ENCODE measurements at regions not wholly inside any gene's neighbourhood (a gene's known extent, or its start where the extent isn't known, plus 50 kb on each side); places are given as distances from the start of the nearest gene placed in this dataset.

DNA sequence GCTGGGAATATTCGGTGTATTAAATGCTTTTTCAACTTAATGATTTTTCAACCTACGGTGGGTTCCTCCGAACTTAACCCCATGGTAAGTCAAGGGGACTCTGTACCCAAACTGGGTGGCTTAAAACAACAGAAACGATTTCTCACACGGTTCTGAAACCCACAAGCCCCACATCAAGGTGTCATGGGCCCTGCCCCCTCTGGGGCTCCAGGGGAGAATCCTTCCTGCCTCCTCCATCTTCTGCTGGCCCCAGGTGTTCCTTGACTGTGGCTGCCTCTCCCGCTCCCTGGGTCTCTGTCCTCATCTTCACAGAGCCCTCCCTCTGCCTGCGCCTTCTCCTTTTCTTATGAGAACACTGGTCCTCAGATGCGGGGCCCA is 301.3 kb upstream of the SALL3 start:
- no peak for DNase-seq (ENCODE audit: low spot score)

DNA sequence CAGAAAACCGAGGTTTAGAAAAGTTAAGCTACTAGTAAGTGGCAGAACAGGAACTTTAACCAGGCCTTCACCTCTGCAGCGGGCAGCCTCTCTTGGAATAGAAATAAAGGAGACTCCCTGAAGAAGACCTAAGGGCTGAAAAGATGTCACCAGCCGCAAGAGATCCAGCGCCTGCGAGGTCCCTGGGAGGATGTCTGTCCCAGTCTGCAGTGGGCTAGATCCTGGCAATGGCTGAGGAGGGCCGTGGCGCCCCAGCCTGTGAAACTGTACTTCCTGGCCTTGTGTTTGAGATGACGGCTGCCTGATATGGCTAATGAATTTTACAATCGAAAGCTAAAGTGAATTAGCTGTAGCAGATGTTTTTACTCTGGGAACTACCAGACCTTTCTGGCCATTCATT is 300.6 kb upstream of the SALL3 start:
- no peak for DNase-seq (ENCODE audit: low spot score)

DNA sequence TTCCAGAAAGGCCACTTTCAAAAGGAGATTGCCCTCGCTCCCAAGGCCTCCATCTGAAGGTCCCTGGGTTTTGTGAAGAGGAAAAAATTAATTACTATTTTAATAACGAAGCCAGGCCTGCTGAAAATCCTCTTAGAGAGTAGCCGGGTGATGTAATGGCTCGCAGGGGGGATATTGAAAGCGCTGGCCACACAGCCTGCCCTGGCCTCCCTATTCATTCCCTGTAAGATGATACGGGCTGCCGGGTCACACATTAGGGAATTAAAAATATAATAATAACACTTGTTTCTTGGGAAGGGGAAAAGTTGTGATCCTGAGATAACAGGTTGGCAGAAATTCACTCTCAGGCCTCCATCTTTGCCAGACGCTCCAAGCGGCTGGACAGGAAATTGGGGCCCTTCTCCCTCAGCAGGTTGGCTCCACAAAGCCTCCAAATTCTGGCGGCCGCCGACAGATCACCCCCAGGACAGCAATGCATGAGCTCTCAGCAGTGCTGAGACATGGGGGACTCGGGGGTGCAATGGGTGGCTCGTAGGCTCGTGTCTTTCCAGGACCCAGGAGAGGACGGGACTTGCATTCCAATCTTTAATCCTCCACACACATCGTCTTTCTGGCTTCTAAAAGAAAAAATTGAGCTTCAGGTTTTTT is 299.9 kb upstream of the SALL3 start:
- DNase-seq (ENCODE audit: low spot score): no peak

DNA sequence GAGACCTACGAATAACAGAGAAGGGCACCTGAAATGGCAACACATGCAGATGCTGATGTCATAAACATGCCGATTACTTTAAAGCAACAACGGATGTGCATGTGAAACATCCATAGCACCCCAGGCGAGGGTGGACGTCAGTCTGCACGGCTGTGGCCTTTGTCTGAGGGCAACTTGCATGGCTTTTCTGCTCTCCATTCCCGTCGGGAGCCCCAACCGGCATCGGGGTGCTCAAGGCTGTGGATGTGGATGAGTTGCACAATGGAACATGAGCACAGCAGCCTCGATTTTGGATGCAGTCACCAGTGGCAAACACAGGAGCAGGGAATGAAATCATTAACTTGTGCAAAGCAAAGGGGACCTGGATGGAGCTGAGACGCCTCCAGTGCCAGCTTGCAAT is 298.2 kb upstream of the SALL3 start:
- no peak for DNase-seq (ENCODE audit: low spot score)

DNA sequence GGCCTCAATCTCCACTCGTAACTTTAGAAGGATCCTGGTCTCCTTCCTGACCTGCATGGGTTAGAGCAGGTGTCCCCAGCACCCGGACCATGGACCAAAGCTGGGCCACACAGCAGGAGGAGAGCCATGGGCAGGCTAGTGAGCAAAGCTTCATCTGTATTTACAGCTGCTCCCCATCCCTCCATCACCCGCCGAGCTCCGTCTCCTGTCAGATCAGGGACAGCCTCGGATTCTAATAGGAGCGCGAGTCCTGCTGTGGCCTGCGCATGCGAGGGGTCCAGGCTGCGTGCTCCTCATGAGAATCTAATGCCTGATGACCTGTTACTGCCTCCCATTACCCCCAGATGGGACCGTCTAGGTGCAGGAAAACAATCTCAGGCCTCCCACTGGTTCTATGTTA is 297.7 kb upstream of the SALL3 start:
- DNase-seq (ENCODE audit: low spot score): no peak

DNA sequence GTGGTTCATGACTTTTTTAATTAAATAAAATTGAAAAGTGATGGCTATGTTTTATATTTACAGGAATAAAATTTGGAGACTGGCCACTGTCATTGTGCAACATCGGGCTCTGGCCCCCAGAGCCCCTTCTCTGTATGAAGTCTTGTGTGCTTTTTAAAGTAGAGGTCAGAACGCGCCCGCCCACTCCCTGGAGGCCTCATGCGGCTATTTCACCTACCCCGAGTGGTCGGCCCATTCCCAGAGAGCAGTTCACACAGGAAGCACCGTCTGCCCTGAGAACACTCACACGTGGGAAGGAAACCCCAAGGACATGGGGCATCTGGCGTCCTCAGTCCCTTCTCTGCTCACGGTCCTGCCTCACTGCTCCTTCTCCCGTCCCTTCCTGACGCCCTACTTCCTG is 296.9 kb upstream of the SALL3 start:
- no peak for DNase-seq (ENCODE audit: low spot score)

DNA sequence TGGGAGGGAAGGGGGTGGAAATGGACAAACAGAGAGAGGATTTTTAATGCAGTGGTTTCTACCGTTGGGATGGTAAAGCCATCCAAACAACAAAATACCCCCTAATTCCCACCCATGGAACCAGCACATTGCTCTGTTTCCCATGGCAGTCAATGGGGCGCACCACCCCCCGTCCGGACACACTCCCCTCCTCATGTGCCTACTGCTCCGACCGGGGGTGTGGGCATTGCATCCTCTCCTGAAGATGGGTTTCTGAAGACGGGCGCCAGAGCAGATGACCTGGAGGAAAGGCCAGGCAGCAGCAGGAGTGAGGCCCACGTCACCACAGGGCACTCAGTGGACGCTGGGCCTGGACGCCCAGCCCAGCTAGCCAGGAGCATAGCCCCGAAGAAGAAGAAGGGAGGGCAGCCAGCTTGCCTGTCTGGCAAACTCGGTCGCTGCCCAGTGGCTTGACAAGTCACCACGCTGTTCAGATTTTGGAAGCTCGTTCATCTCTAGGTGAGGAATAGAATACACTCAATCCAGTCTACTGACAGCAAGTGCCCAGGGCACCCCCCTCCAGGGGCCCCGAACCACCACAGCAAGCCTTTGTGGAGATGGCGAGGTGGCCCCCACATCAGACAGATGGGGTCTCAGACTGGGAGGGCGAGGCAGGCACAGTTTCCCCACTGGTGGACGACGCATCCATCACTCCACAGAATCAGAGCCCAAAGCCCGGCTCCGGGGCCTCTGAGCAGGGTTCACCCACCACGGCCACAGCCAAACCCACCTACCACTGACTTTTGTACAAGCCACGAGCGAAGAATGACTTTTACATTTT is 296.2 kb upstream of the SALL3 start:
- no peak for DNase-seq (ENCODE audit: low spot score)

DNA sequence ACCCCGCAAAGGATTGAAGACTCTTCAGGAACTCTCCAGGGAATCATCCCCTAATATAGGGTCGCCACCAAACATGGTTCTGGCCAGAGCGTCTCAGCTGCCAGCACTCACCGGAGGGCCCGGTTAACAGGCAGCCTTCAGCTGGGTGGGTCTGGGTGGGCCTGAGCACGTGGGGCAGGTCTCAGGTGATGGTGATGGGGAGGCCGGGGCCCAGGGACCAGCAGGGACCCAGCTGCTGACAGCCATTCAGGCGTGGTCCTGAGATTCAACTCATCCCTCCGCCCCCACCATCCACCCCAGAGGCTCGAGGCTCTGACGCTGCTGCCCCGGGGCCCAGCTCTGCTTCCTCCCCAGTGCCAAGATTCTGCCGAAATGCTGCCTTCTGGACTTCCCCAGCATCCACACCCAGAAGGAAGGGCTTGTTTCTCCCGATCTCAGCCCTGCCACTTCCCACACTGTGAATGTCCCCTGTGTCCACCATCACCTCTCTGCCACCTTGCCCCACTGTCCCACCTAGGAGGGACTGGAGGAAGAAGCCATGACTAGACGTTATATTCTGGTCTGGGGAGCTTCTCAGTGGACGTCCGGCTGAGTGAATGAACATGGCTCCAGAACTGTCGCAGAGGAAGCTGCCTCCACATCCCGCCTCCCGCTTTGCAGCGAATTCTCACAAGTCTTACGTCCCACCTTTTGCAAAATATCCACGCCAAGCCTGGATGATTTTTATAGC is 294.2 kb upstream of the SALL3 start:
- DNase-seq (ENCODE audit: low spot score): no peak

DNA sequence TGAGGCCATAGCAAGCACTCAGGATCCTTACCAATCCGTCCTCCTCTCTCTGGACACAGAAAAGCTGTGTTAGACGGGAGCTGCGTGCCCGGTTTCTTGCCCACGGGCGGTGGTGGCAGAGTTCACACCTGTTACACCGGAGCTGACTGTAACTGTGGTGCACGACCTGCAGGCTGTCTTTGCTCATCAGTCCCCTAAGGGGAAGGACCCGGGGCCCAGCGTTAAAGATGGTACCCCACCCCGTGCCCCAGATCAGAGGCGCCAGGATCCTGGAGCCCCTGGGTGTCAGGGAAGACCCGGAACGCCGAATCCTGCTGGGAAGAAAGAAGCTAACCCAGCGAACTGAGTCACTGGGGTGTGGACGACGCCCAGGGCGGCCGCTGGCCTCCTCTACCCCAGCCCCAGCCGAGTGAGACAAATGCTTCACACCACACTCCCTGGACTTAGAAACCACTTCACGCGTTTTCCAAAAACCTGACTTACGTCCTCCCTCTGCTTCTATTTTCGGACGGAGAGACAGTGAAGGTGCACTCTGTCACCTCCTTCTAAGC is 293.6 kb upstream of the SALL3 start:
- DNase-seq (ENCODE audit: low spot score): no peak

DNA sequence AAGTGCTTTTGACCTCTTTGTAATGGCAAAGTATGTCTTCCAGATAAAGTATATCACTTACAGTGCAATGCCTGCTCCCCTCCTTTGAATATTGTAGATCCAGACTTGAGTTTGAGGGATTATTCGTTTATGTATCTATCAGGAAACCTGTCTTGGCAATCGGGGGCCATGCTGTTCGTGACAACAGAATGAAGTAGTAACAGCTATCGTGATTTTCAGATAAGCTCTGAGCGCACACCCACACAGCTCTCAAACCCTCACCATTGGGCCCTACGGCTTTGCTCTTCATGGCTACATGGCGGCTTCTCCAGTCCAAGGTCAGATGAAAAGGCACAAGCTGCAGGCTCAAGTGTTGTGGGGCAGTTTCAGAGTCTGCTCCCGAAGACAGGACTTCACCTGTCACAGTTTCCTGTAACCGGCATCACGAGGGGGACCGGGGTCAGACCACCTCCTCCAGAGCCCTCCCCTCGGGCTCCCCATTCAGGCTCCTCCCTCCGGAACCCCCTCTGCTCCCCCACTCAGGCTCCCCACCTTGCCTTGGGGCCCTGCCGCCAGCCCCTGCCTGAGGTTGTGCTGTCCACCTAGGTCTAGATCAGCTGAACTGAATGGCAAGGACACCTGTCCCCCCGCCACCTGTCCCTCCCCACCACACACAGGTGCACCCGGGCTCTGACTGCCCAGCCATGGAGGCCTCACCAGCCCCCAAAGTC is 292.5 kb upstream of the SALL3 start:
- no peak for DNase-seq (ENCODE audit: low spot score)

DNA sequence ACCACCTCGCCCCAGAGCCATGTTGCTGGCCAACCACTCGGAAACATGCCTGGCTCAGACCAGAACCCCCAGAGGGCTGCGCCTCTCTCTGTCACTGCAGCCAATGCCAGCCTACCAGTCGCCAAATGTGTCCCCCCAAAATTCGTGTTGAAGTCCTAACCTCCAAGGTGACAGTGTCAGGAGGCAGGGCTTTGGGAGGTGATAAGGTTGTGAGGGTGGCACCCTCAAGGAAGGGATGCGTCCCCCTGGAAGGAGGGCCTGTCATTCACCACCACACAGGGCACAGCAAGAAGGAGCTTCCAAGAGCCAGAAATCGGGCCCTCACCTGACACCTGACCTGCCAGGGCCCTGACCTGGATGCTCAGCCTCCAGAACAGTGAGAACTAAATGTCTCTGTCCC is 291.9 kb upstream of the SALL3 start:
- no peak for DNase-seq (ENCODE audit: low spot score)

DNA sequence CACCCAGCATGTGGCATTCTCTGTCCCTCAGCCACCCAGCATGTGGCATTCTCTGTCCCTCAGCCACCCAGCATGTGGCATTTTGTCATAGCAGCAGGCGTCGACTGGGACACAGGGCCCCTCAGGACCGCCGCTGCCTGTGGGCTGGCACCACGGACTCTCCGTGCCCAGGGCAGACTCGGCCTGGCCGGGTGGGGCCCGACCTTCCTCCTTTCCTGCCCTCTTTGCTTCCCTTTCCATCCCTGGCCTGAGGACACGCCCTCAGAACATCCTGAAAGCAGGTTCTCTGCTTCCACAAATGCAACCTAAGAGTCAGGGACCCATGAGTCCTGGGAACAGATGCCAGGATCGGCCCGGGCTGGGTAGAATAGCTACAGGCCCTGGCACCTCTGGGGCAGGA is 291.4 kb upstream of the SALL3 start:
- no peak for DNase-seq (ENCODE audit: low spot score)

DNA sequence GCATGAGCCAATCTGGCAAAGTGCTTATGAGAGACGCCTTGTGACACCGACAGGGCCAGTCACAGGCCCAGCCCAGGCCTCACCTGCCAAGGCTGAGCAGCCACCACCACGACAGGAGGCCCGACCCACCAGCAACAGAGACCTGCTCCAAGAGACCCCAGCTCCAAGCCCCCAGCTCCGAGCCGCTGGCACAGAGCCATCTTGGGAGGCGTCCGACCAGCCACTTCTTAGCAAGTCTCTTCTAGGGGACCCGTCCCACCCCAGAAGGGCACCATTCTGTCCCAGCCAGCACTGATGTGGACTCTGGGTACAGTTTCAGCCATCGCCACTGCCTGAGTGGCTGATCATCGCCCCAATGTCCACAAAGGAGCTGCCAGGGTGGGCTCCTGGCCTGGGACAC is 290.7 kb upstream of the SALL3 start:
- no peak for DNase-seq (ENCODE audit: low spot score)

DNA sequence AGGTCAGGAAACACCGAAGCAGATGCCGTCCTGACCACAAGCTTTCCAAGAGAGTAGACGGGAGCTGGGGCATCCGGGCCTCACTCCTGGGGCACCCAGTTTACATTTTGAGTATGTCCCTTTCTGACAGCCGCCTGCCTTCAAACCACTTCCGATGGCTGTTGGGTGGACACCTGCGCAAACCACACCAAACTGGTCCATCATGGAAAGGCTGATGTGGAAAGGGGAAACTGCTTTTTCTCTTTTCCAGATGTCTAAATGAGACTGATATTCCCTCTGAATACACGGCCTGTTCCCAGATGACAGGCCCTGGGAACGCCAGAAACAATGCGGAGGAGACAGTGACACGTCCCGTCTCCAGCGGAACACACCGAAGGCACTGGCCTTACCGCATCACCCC is 290.0 kb upstream of the SALL3 start:
- DNase-seq (ENCODE audit: low spot score): no peak

DNA sequence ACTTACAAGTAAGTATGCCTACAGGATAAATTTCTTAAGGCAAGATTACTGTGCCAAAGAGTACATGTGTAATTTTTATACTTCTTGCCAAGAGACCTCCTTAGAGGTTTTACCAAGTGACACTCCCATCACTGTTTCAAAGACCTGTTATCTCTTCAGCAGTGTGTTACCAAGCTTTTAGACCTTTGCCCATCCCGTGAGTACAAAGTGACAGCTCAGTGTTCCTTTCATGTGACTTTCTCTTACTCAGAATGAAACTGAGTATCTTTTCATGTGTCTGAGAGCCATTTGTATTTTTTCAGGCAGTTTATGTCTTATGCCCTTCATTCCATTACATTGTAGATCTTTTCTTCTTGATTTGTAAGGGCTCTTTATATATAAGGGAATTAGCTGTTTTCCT is 287.5 kb upstream of the SALL3 start:
- DNase-seq (ENCODE audit: low spot score): no peak

DNA sequence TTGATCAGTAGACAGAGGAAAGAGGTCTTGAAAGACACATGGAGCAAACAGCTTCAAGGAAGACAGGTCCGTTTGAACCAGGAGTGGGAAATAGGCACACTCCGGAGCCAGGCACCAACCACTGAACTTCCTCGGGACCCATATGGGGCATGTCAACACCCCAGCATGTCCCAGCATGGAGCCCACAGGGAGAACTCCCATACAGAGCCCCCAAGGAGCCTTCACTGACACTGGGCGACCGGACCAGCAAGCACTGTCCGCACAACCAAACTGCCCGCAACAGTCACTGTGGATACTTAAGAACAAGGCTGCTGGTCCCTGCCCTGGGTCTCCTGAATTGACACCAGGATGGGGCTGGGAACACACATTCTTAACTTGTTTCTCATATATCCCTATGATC is 286.2 kb upstream of the SALL3 start:
- DNase-seq (ENCODE audit: low spot score): no peak

DNA sequence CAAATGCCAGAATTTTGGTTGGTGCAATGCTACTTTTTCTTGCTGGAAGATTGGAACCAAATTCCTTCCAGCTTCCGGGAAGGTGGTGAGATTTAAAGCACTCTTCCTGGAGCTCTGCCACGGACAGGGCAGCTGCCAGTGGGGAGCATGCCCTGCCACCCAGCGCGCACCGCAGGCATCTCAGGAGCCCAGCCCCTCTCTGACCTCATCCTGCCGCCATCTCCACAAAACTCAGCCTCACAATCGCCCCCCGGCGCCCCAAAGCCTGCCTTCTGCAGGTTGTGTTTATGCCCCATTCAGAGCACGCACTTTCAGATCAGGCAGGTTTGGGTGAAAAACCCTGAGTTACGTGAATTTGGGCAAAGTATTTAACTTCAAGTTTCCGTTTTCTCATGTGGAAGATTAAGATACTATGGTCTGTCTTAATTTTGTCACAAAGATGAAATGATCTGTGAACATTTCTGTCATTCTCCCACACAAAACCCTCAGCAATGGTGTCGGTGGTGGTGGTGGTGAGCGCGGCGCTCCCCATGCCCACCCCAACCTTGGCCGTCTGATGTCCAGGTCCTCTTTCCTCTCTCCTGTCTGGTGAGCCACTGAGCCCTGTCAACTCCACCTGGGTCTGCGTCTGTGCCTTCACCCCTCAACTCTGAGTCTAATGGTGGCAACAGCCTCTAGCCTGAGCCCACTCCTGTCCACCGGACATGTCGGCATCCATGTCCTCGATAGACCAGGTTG is 282.8 kb upstream of the SALL3 start:
- no peak for DNase-seq (ENCODE audit: low spot score)

DNA sequence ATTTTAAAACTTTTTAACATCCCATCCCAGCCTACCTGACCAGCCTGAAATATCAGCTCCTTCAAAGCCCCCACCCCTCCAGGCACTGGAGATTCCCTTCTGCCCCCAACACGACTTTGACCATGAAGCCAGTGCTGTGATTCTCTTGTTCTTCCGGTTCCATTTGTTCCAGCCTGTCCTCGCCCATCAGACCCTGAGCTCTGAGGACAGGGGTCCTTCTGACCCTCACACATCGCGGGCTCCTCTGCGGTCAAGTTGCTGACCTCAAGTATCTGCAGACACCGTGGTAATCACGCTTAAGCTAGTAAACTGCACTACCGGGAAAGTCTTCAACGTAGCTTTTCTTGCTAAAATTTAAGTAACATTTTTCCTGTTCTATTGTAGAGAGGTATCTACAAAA is 282.2 kb upstream of the SALL3 start:
- no peak for DNase-seq (ENCODE audit: low spot score)

DNA sequence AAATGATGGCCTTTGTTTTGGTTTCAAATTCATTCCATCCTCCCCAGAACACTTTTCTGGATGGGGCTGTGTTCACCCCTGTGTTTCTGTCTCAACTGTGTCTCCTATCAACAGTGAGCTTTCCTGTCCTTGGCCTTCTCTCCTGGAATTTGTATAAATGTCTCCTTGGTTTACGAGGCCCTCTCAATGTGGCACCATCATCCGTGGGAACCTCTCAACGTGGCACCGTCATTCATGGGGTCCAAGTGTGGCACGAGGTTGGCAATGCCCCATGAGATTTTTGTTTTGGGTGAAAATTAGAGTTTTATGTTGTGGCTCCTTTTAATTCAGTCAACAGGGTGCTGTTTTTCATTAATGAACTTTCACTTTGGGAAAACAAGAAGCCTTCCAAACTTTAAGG is 280.7 kb upstream of the SALL3 start:
- no peak for DNase-seq (ENCODE audit: low spot score)

DNA sequence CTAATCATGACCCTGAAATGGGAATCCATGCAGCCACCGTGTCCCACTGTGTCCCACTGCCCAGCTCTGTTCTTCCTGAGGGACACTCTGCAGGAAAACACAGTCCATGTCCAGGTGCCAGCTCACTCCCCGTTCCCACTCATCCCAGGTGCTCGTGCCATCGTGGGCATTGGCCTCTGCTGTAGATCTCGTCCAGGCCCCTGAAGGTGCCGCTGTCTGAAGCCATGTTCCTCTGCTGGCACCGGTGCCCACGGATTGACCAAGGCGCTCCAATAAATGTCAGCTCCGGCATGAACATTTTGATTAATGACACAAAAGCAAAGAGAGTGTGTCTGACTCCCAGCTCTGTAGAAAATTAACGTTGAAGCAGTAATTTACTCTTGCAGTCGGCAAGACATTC is 280.1 kb upstream of the SALL3 start:
- DNase-seq (ENCODE audit: low spot score): no peak

DNA sequence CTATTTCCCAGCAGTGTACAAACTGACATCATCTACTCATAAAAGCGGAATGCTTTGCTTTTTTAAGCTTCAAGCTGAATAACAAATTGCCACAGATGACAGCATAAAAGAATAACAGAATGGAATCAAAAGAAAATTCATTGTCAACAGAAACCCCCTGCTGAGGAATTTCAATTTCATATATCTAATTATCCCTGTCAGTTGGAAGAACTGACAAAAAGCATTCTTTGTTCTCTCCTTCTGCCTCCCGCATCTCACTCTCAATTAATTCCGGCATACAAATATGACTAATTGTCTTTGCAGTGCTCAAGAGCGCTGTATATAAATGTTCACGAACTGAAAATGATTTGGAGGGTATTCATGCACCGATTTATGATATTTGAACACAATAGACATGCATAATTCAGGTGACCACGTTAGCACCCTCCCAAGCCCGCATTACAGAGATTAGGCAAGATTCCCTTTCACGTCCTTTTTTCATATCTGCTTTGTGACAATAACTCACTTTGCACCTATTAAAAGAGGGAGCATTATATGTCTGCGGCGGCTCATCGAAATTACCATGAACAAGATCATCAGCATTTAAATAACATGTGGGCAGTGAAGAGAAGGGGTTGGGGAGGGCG is 277.7 kb upstream of the SALL3 start:
- DNase-seq (ENCODE audit: low spot score): no peak

Measured in globus pallidus (tissue), 1 donor.